A673 (cell line): ENCODE measurements at regions not wholly inside any gene's neighbourhood (a gene's known extent, or its start where the extent isn't known, plus 50 kb on each side); places are given as distances from the start of the nearest gene placed in this dataset.

Experiments
- BruUV-seq: library from RNA; stranded (reverse); fragments of 400-500 nt; replicated peaks from 2 replicates; lab custom pipeline; 2021; lab: Mats Ljungman, UMichigan
- CTCF ChIA-PET: fragments of 300-600 bp; sonication (Branson Sonifier 250); formaldehyde crosslinking; loops from one replicate; lab custom pipeline; 2022; ENCODE audit warnings: antibody characterized with exemption; lab: Charles Lee
- POLR2A ChIA-PET: fragments of 300-600 bp; sonication (Branson Sonifier 250); formaldehyde crosslinking; loops from one replicate; lab custom pipeline; 2022; ENCODE audit warnings: antibody characterized with exemption; ENCODE audit not compliant: low non-redundant PET; lab: Charles Lee
- DNase-seq: peaks from one replicate; pipeline ENCODE4 v3.0.0-alpha.2; 2015; ENCODE audit warnings: low spot score
- H3K27ac ChIP-seq: fragments of 200-600 bp; sonication (generic); 2 replicates; pipeline ENCODE4 v1.5.1; 2016; ENCODE audit warnings: mixed run types, low read depth, mild to moderate bottlenecking, mixed read lengths, antibody characterized with exemption, low read length; ENCODE audit not compliant: poor library complexity, severe bottlenecking
- H3K27me3 ChIP-seq: fragments of 200-600 bp; sonication (generic); replicated peaks from 2 replicates; pipeline ENCODE4 v1.6.1; 2017; ENCODE audit warnings: mixed run types, low read depth, mild to moderate bottlenecking, mixed read lengths, antibody characterized with exemption, low read length; ENCODE audit not compliant: insufficient read depth, poor library complexity
- H3K36me3 ChIP-seq: fragments of 200-600 bp; sonication (generic); 2 replicates; pipeline ENCODE4 v1.6.1; 2016; ENCODE audit warnings: mixed run types, mild to moderate bottlenecking, mixed read lengths, antibody characterized with exemption, low read length; ENCODE audit not compliant: insufficient read depth, poor library complexity, severe bottlenecking
- H3K4me1 ChIP-seq: fragments of 200-600 bp; sonication (generic); 2 replicates; pipeline ENCODE4 v1.6.1; 2017; ENCODE audit warnings: mixed run types, mild to moderate bottlenecking, mixed read lengths, antibody characterized with exemption, low read length; ENCODE audit not compliant: insufficient read depth, poor library complexity, severe bottlenecking
- H3K4me3 ChIP-seq: fragments of 200-600 bp; sonication (generic); 2 replicates; pipeline ENCODE4 v1.5.1; 2016; ENCODE audit warnings: low read depth, mixed run types, mild to moderate bottlenecking, mixed read lengths, low read length; ENCODE audit not compliant: poor library complexity, severe bottlenecking
- H3K9me3 ChIP-seq: fragments of 200-600 bp; sonication (generic); 2 replicates; pipeline ENCODE4 v1.6.1; 2016; ENCODE audit warnings: mixed run types, low read depth, mild to moderate bottlenecking, mixed read lengths, antibody characterized with exemption, low read length; ENCODE audit not compliant: poor library complexity, severe bottlenecking
- EZH2 ChIP-seq: fragments of 200-600 bp; sonication (generic); IDR thresholded peaks from 2 replicates; pipeline ENCODE4 v1.6.1; 2017; ENCODE audit warnings: borderline replicate concordance, low read depth, mild to moderate bottlenecking, mixed read lengths, antibody characterized with exemption, low read length; ENCODE audit not compliant: poor library complexity, severe bottlenecking
- intact Hi-C: fragments of 100-400 bp; cut with micrococcal nuclease; formaldehyde crosslinking; loops from one replicate; pipeline ENCODE4 v1.10.0; 2022; ENCODE audit not compliant: unreplicated experiment
- TF ChIP-seq, protein P1 (sequence below): fragments of 300-800, 200-600 bp; sonication (generic); conservative IDR thresholded peaks from 2 replicates; pipeline ENCODE4 v1.5.1; 2017; ENCODE audit warnings: low read depth, mild to moderate bottlenecking, antibody characterized with exemption, low read length, moderate library complexity, mixed read lengths

DNA sequence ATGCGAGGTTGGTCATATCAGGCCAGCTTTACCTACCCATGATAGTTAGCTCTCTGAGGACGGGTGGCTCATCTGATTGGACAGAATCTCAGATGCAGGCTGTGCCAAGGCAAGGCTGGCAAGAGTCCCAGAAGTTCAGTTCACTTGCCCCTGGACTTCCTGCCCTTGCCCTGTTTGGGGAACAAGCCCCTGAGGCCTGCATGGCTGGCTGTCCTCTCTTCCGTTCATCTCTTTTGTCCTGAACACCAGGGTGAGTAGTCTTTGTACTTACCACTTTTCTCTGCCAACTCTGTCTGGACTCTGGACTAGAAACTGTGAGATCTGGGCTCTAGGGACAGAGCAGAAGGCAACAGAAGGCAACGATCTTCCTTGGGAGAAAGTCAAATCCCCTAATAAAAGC lies 769.9 kb downstream of the QKI start:
- BruUV-seq: no TSS peak
- DNase-seq: no peak
- Histone ChIP-seq H3K27me3 (no peaks in the 10 kb centered on the region), H3K4me3 (no peak overlapping the region), H3K9me3 (no peaks in the 10 kb centered on the region), H3K27ac (no peak overlapping the region), H3K36me3 (no peaks in the 10 kb centered on the region), H3K4me1 (no peaks in the 10 kb centered on the region)
- CTCF ChIA-PET: no interaction called here
- intact Hi-C loops: no loop called here
- TF ChIP-seq, protein P1, sequence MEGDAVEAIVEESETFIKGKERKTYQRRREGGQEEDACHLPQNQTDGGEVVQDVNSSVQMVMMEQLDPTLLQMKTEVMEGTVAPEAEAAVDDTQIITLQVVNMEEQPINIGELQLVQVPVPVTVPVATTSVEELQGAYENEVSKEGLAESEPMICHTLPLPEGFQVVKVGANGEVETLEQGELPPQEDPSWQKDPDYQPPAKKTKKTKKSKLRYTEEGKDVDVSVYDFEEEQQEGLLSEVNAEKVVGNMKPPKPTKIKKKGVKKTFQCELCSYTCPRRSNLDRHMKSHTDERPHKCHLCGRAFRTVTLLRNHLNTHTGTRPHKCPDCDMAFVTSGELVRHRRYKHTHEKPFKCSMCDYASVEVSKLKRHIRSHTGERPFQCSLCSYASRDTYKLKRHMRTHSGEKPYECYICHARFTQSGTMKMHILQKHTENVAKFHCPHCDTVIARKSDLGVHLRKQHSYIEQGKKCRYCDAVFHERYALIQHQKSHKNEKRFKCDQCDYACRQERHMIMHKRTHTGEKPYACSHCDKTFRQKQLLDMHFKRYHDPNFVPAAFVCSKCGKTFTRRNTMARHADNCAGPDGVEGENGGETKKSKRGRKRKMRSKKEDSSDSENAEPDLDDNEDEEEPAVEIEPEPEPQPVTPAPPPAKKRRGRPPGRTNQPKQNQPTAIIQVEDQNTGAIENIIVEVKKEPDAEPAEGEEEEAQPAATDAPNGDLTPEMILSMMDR: no peak
- TF ChIP-seq EZH2: no peak
- POLR2A ChIA-PET: no interaction called here

DNA sequence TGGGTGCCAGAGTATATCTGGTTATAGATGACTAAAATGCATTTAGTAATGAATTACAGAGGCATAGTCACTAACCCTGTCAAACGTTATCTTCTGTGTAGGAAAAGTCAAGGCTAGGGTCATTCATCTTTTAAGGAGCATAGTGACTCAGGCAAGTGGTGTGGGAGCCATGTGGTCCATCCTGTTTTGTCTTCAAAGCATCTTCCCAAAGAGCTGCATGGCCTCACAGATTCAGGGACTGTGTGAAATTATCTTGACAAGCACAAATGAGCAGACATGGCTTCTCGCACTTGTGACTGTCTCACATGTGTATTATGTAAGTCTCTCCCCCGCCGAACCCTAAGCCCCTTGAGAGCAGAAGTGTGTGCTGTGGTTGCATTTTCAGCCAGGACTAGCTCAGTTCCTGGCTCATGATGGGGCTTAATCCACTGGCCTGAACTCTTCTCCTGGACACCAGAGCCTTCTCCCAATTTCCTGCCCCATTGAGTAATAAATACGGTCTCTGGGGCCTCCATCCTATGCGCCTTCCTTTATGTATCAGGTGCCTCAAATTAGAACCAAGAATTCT lies 769.1 kb downstream of the QKI start:
- BruUV-seq: no TSS peak
- H3K9me3 ChIP-seq: no peaks in the 10 kb centered on the region
- intact Hi-C loops: no loop called here
- no peak for DNase-seq
- H3K4me1 ChIP-seq: no peaks in the 10 kb centered on the region
- H3K27me3 ChIP-seq: no peaks in the 10 kb centered on the region
- no peak overlapping the region for H3K27ac ChIP-seq
- POLR2A ChIA-PET: no interaction called here
- no peak overlapping the region for H3K4me3 ChIP-seq
- H3K36me3 ChIP-seq: no peaks in the 10 kb centered on the region
- CTCF ChIA-PET: no interaction called here
- TF ChIP-seq, protein P1: no peak
- no peak for TF ChIP-seq EZH2

DNA sequence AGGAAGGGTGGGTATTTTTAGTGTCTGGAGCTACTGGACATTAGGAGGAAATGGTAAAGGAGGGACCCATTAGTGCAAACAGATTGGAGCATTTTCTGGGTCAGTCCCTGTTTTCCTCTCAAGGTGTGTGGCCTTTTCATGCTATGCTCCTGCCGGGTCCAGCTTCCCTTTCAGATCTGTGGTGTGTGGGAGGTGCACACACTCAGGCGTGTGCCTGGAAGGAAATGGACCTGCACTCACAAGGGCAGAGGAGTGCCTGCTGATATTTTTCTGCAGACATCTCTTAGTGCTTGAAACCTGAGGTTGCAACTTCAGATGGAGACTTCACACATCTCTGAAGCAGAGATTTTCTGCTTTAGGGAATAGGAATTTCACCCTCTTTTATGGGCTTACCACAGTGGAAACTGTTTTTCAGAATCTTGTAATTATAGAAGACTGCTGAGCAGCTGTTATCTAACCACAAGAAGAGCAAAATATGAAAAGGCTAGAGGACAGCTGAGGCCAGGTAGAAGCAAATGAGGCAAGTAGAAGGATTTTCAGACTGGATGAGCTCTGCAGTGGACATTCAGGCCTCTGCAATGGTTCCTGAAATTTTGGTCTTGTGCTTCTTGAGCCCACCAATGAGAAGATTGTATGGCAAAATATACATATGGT lies 764.3 kb downstream of the QKI start:
- no peak overlapping the region for H3K4me3 ChIP-seq
- ChIA-PET POLR2A (no interaction called here), CTCF (no interaction called here)
- BruUV-seq: no TSS peak
- H3K4me1 ChIP-seq: no peaks in the 10 kb centered on the region
- no peak overlapping the region for H3K27ac ChIP-seq
- intact Hi-C loops: no loop called here
- H3K36me3 ChIP-seq: no peaks in the 10 kb centered on the region
- no peaks in the 10 kb centered on the region for H3K9me3 ChIP-seq
- TF ChIP-seq, protein P1: no peak
- TF ChIP-seq EZH2: no peak
- no peak for DNase-seq
- H3K27me3 ChIP-seq: no peaks in the 10 kb centered on the region
